GM19043 (cell line): ENCODE measurements at regions not wholly inside any gene's neighbourhood (a gene's known extent, or its start where the extent isn't known, plus 50 kb on each side); places are given as distances from the start of the nearest gene placed in this dataset.

ENCODE experiments used
- ATAC-seq: cut with Tn5 transposase; IDR thresholded peaks from one replicate; pipeline ENCODE4 v1.9.1; 2021; ENCODE audit warnings: low read depth; ENCODE audit not compliant: unreplicated experiment

- no peak for ATAC-seq
These were observed 79.9 kb upstream of the TAS2R1 start for GRCh38 chr5:9710069-9710468.

GRCh38 chr5:9707732-9708462, 77.7 kb upstream of the TAS2R1 start:
- no peak for ATAC-seq

GRCh38 chr5:9699681-9700080, 69.5 kb upstream of the TAS2R1 start:
- ATAC-seq, result no peak

- no peak for ATAC-seq
These were observed 68.7 kb upstream of the TAS2R1 start for GRCh38 chr5:9698841-9699240.

- no peak for ATAC-seq
These were observed 68.1 kb upstream of the TAS2R1 start for GRCh38 chr5:9698125-9698826.

GRCh38 chr5:9692576-9692975, 62.4 kb upstream of the TAS2R1 start:
- no peak for ATAC-seq

- ATAC-seq, result no peak
These were observed 61.1 kb upstream of the TAS2R1 start for GRCh38 chr5:9691261-9691660.

- ATAC-seq, result no peak
These were observed 60.6 kb upstream of the TAS2R1 start for GRCh38 chr5:9690751-9691150.

GRCh38 chr5:9686216-9686615, 56.1 kb upstream of the TAS2R1 start:
- no peak for ATAC-seq

- no peak for ATAC-seq
These were observed 51.6 kb upstream of the TAS2R1 start for GRCh38 chr5:9681706-9682105.
